Fibroblast of lung (primary cell): ENCODE measurements at regions not wholly inside any gene's neighbourhood (a gene's known extent, or its start where the extent isn't known, plus 50 kb on each side); places are given as distances from the start of the nearest gene placed in this dataset.
"Not testable (repeated sequence)": the region's sequence is repeated elsewhere in the genome, so short reads cannot be mapped to it uniquely, and the experiment has no call there.

Experiments used
- DNase-seq, 2 donors: peaks; one replicate each; pipeline versions ENCODE4 v3.0.0 to v3.0.0-alpha.2; 2010; ENCODE audit warnings: low read depth in 2 of 2
- H2AFZ ChIP-seq: 2 replicates; pipeline ENCODE4 v1.5.1; 2012; ENCODE audit warnings: low read length, control low read depth, inconsistent platforms
- H3K27ac ChIP-seq: 2 replicates; pipeline ENCODE4 v1.5.1; 2011; ENCODE audit warnings: low read length, control low read depth; ENCODE audit not compliant: insufficient read depth
- H3K27me3 ChIP-seq: 2 replicates; pipeline ENCODE4 v1.5.1; 2011; ENCODE audit warnings: mild to moderate bottlenecking, low read length; ENCODE audit not compliant: control insufficient read depth, insufficient read depth
- H3K36me3 ChIP-seq: 2 replicates; pipeline ENCODE4 v1.5.1; 2011; ENCODE audit warnings: low read length; ENCODE audit not compliant: control insufficient read depth, insufficient read depth
- H3K4me1 ChIP-seq: 2 replicates; pipeline ENCODE4 v1.5.1; 2011; ENCODE audit warnings: low read length; ENCODE audit not compliant: control insufficient read depth, insufficient read depth; ENCODE audit errors: extremely low read depth
- H3K4me2 ChIP-seq: 2 replicates; pipeline ENCODE4 v1.5.1; 2011; ENCODE audit warnings: low read length, control low read depth; ENCODE audit not compliant: insufficient read depth; ENCODE audit errors: extremely low read depth
- H3K4me3 ChIP-seq, 4 experiments: fragments of 200-600 bp in 1 of 4; sonication (generic) in 1 of 4; replicated peaks in 1 of 4; 2 replicates each; pipeline ENCODE4 v1.5.1; 2011 to 2016; ENCODE audit warnings: low read length in 4 of 4, low read depth in 3 of 4, mild to moderate bottlenecking in 3 of 4, control low read depth in 2 of 4, inconsistent platforms in 1 of 4, mixed read lengths in 1 of 4; ENCODE audit not compliant: insufficient read depth in 1 of 4; ENCODE audit errors: control extremely low read depth in 1 of 4
- H3K79me2 ChIP-seq: 2 replicates; pipeline ENCODE4 v1.5.1; 2012; ENCODE audit warnings: mild to moderate bottlenecking, low read length, inconsistent platforms; ENCODE audit not compliant: control insufficient read depth, insufficient read depth
- H3K9ac ChIP-seq: 2 replicates; pipeline ENCODE4 v1.5.1; 2011; ENCODE audit warnings: mild to moderate bottlenecking, low read length, control low read depth; ENCODE audit not compliant: insufficient read depth
- H3K9me3 ChIP-seq: 2 replicates; pipeline ENCODE4 v1.5.1; 2012; ENCODE audit warnings: low read depth, low read length; ENCODE audit not compliant: control insufficient read depth, insufficient read depth
- H4K20me1 ChIP-seq: 2 replicates; pipeline ENCODE4 v1.5.1; 2011; ENCODE audit warnings: low read length; ENCODE audit not compliant: control insufficient read depth, insufficient read depth; ENCODE audit errors: extremely low read depth
- CTCF ChIP-seq, 2 donors: IDR thresholded peaks in 1 of 2; conservative IDR thresholded peaks in 1 of 2; 1 replicate in 1 of 2; 2 replicates in 1 of 2; pipeline ENCODE4 v1.5.1; 2011 to 2012; ENCODE audit warnings: low read length in 2 of 2, control low read depth in 1 of 2, inconsistent platforms in 1 of 2, low read depth in 1 of 2, mild to moderate bottlenecking in 1 of 2
- EZH2 ChIP-seq: IDR thresholded peaks from 2 replicates; pipeline ENCODE4 v1.5.1; 2012; ENCODE audit warnings: low read length, control low read depth, mild to moderate bottlenecking; ENCODE audit errors: missing control alignments

- Histone ChIP-seq H3K79me2 (no peaks in the 10 kb centered on the region), H3K36me3 (no peaks in the 10 kb centered on the region), H3K27ac (no peak overlapping the region), H4K20me1 (no peaks in the 10 kb centered on the region), H3K9ac (no peak overlapping the region), H3K27me3 (no peaks in the 10 kb centered on the region), H3K4me2 (no peak overlapping the region), H2AFZ (no peak overlapping the region), H3K9me3 (no peaks in the 10 kb centered on the region), H3K4me1 (no peaks in the 10 kb centered on the region), H3K4me3 (no peak overlapping the region)
- TF ChIP-seq EZH2 (no peak), CTCF (conservative IDR thresholded peaks at IDR 0.05 in 1 of 2, IDR thresholded peaks at IDR 0.05 in 1 of 2; ENCODE audit: low read depth in 1 of 2, low read length in 2 of 2) (no peak)
- peak; percentile 58 to 64 for DNase-seq
Measured at GRCh38 chr14:86915406-86915805, 1077.6 kb downstream of the GALC start.

GRCh38 chr14:86912709-86913108, 1080.3 kb downstream of the GALC start:
- Histone ChIP-seq H4K20me1 (no peaks in the 10 kb centered on the region), H2AFZ (no peak overlapping the region), H3K4me2 (no peak overlapping the region), H3K27ac (no peak overlapping the region), H3K4me3 (no peak overlapping the region), H3K27me3 (no peaks in the 10 kb centered on the region), H3K79me2 (no peaks in the 10 kb centered on the region), H3K9me3 (no peaks in the 10 kb centered on the region), H3K9ac (no peak overlapping the region), H3K4me1 (no peaks in the 10 kb centered on the region), H3K36me3 (no peaks in the 10 kb centered on the region)
- TF ChIP-seq CTCF (conservative IDR thresholded peaks at IDR 0.05 in 1 of 2, IDR thresholded peaks at IDR 0.05 in 1 of 2; ENCODE audit: low read depth in 1 of 2, low read length in 2 of 2) = no peak
- no peak for TF ChIP-seq EZH2
- DNase-seq = no peak

- Histone ChIP-seq H3K27ac (no peak overlapping the region), H3K4me2 (no peak overlapping the region), H3K36me3 (no peaks in the 10 kb centered on the region), H4K20me1 (no peaks in the 10 kb centered on the region), H3K27me3 (no peaks in the 10 kb centered on the region), H3K4me1 (no peaks in the 10 kb centered on the region), H3K9me3 (no peaks in the 10 kb centered on the region), H3K79me2 (no peaks in the 10 kb centered on the region), H3K4me3 (no peak overlapping the region), H3K9ac (no peak overlapping the region), H2AFZ (no peak overlapping the region)
- TF ChIP-seq CTCF (conservative IDR thresholded peaks at IDR 0.05 in 1 of 2, IDR thresholded peaks at IDR 0.05 in 1 of 2; ENCODE audit: low read depth in 1 of 2, low read length in 2 of 2) (no peak), EZH2 (no peak)
- no peak for DNase-seq
Measured at GRCh38 chr14:86911486-86911885, 1081.5 kb downstream of the GALC start.

GRCh38 chr14:86905386-86905926, 1087.5 kb downstream of the GALC start:
- not testable (repeated sequence) for H3K36me3 ChIP-seq, H2AFZ ChIP-seq, H4K20me1 ChIP-seq, DNase-seq, H3K79me2 ChIP-seq, H3K27me3 ChIP-seq, H3K4me1 ChIP-seq, H3K4me2 ChIP-seq, H3K9me3 ChIP-seq, H3K27ac ChIP-seq, H3K4me3 ChIP-seq, H3K9ac ChIP-seq
